ENCODE measurements at regions not wholly inside any gene's neighbourhood (a gene's known extent, or its start where the extent isn't known, plus 50 kb on each side); places are given as distances from the start of the nearest gene placed in this dataset.

GRCh38 chr3:70806021-70806420, 493.6 kb upstream of the MDFIC2 start:
- no peak overlapping the region for H2AFZ ChIP-seq (ENCODE audit: low read depth, low read length)
- DNase-seq (no peak), ATAC-seq (ENCODE audit: insufficient read depth, low read depth) (no peak)
- peaks cover 1% of the 10 kb centered on the region for H3K27me3 ChIP-seq (ENCODE audit: insufficient read depth, low read length, poor library complexity)
- no peak overlapping the region for H3K9ac ChIP-seq (ENCODE audit: low read depth, low read length)
- H3K36me3 ChIP-seq (ENCODE audit: insufficient read depth, low read length): no peaks in the 10 kb centered on the region
- no peak for TF ChIP-seq EZH2 (IDR thresholded peaks at IDR 0.05; ENCODE audit: borderline replicate concordance, low read depth, low read length, severe bottlenecking)
- no peak for TF ChIP-seq CTCF (IDR thresholded peaks at IDR 0.05; ENCODE audit: borderline replicate concordance, extremely low read depth, low read length, poor library complexity, severe bottlenecking)
- H3K4me3 ChIP-seq (ENCODE audit: low read depth in 1 of 2, low read length in 2 of 2): no peak overlapping the region
- H3K79me2 ChIP-seq (ENCODE audit: insufficient read depth, low read length): no peaks in the 10 kb centered on the region
- no peaks in the 10 kb centered on the region for H4K20me1 ChIP-seq (ENCODE audit: insufficient read depth, low read length)
- H3K27ac ChIP-seq (ENCODE audit: low read length): no peak overlapping the region
- no peaks in the 10 kb centered on the region for H3K9me3 ChIP-seq (ENCODE audit: insufficient read depth, low read length, severe bottlenecking)
- no peaks in the 10 kb centered on the region for H3K4me1 ChIP-seq (ENCODE audit: insufficient read depth, low read length)
- H3K4me2 ChIP-seq (ENCODE audit: insufficient read depth, low read length): no peak overlapping the region

- no peak for TF ChIP-seq CTCF (IDR thresholded peaks at IDR 0.05; ENCODE audit: borderline replicate concordance, extremely low read depth, low read length, poor library complexity, severe bottlenecking)
- no peak for TF ChIP-seq EZH2 (IDR thresholded peaks at IDR 0.05; ENCODE audit: borderline replicate concordance, low read depth, low read length, severe bottlenecking)
- no peaks in the 10 kb centered on the region for H3K79me2 ChIP-seq (ENCODE audit: insufficient read depth, low read length)
- H3K4me2 ChIP-seq (ENCODE audit: insufficient read depth, low read length): no peak overlapping the region
- H3K36me3 ChIP-seq (ENCODE audit: insufficient read depth, low read length): no peaks in the 10 kb centered on the region
- H2AFZ ChIP-seq (ENCODE audit: low read depth, low read length): no peak overlapping the region
- DNase-seq: no peak
- no peak overlapping the region for H3K4me3 ChIP-seq (ENCODE audit: low read depth in 1 of 2, low read length in 2 of 2)
- H3K9me3 ChIP-seq (ENCODE audit: insufficient read depth, low read length, severe bottlenecking): no peaks in the 10 kb centered on the region
- H3K9ac ChIP-seq (ENCODE audit: low read depth, low read length): no peak overlapping the region
- H3K27ac ChIP-seq (ENCODE audit: low read length): no peak overlapping the region
- ATAC-seq (ENCODE audit: insufficient read depth, low read depth): no peak
- H3K4me1 ChIP-seq (ENCODE audit: insufficient read depth, low read length): no peaks in the 10 kb centered on the region
- no peaks in the 10 kb centered on the region for H4K20me1 ChIP-seq (ENCODE audit: insufficient read depth, low read length)
- H3K27me3 ChIP-seq (ENCODE audit: insufficient read depth, low read length, poor library complexity): peaks cover 5% of the 10 kb centered on the region
Measured at GRCh38 chr3:70805061-70805889, 492.8 kb upstream of the MDFIC2 start.

GRCh38 chr3:70803891-70804290, 491.5 kb upstream of the MDFIC2 start:
- Histone ChIP-seq H2AFZ (ENCODE audit: low read depth, low read length) (no peak overlapping the region), H3K79me2 (ENCODE audit: insufficient read depth, low read length) (no peaks in the 10 kb centered on the region), H4K20me1 (ENCODE audit: insufficient read depth, low read length) (no peaks in the 10 kb centered on the region), H3K36me3 (ENCODE audit: insufficient read depth, low read length) (no peaks in the 10 kb centered on the region), H3K4me3 (ENCODE audit: low read depth in 1 of 2, low read length in 2 of 2) (no peak overlapping the region), H3K9me3 (ENCODE audit: insufficient read depth, low read length, severe bottlenecking) (no peaks in the 10 kb centered on the region), H3K27ac (ENCODE audit: low read length) (no peak overlapping the region), H3K27me3 (ENCODE audit: insufficient read depth, low read length, poor library complexity) (peaks cover 7% of the 10 kb centered on the region), H3K4me1 (ENCODE audit: insufficient read depth, low read length) (no peaks in the 10 kb centered on the region), H3K9ac (ENCODE audit: low read depth, low read length) (no peak overlapping the region), H3K4me2 (ENCODE audit: insufficient read depth, low read length) (no peak overlapping the region)
- ATAC-seq (ENCODE audit: insufficient read depth, low read depth) (no peak), DNase-seq (no peak)
- no peak for TF ChIP-seq CTCF (IDR thresholded peaks at IDR 0.05; ENCODE audit: borderline replicate concordance, extremely low read depth, low read length, poor library complexity, severe bottlenecking)
